ENCODE measurements at regions not wholly inside any gene's neighbourhood (a gene's known extent, or its start where the extent isn't known, plus 50 kb on each side); places are given as distances from the start of the nearest gene placed in this dataset.
A peak's percentile ranks its signal among the peaks of the same experiment; 100 is the strongest.

DNA sequence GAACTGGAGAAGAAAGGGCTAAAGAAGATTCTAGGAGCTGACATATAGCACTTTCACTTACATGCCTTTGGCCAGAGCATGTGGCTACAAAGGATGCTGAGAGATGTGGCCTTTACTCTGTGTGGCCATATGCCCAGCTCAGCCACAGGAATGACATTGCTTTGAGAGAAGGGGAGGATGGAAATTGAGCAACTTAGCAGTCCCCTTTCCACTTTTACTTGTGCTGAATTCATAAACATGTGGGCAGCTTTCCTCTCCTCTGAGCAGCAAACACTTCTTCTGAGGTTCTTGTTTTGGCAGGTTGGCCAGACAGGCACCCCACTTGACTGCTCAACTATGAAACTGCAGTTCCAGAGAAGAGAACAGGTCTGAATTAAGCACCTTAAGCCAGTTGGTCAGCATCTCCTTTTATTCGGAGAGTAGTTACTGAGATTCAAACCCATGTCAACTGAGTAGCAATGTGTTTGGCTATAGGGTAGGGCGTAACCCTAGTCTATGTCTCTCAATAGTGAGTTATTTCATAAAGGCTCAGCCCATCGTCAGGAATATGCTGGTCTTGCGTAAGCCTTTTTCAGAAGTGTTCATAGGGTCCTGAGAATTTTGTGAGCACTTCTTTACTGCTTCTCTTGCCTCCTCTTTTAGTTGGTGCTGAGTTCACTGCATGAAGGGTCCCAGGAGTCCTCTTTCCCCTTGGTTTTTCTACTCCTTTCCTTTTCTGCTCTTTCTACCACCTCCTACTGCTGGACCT lies 134.5 kb downstream of the PALM2AKAP2 start:
- no peak for DNase-seq

DNA sequence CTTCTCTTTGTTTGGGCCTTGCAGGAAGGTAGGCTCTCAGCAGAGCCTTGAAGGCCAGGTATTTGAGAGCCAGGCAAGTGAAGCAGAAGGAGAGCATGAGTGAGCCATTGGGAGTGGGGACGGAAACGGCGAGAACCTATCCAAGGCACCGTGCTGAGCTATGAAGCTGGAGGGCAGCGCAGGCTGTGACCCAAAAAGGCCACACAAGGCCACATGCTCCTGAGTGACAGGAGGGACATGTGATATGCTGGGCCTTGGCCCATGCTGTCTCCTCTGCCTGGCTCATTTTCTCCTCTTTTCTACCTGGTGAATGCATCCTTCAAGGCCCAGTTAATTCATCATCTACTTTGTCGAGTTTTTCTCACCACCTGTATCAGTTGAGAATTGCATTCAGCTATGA lies 136.3 kb downstream of the PALM2AKAP2 start:
- DNase-seq, result no peak

DNA sequence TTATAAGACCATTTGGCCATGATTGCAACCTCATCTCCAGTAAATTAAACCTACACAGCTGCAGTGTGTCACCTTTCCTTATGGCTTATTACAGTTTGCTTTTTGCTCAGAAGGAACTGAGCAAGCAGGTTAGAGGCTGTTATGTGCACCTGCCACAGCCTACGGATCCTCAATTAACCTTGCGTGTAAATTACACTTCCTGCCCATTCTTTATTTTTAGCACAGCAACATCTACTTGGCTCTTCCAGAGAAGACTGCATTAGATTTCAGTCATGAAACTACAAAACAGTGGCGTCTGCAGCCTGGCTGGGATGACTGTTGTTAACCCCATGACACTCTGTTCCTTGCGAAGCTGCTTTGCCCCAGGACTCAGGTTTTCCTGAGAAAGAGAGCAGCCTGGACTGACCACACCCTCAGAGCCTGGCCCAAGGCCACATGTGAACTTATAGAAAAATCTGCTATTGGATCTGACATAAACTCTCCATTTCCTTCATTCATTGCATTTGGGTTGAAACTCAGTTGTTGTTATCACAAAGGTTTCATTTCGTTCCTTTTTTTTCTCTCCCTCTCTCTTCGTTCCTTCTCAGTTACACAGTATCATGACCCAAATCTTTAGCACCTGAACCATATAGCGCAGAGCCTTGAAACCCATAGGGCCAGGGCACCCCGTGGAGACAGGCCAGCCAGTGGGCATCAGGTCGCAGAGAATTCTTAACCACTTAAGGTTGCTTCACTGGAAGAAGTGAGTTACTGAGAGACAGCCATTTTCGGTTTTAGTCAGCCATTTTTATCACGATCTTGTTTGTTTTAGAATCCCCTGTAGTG lies 138.6 kb downstream of the PALM2AKAP2 start:
- DNase-seq, result peak; percentile 85

DNA sequence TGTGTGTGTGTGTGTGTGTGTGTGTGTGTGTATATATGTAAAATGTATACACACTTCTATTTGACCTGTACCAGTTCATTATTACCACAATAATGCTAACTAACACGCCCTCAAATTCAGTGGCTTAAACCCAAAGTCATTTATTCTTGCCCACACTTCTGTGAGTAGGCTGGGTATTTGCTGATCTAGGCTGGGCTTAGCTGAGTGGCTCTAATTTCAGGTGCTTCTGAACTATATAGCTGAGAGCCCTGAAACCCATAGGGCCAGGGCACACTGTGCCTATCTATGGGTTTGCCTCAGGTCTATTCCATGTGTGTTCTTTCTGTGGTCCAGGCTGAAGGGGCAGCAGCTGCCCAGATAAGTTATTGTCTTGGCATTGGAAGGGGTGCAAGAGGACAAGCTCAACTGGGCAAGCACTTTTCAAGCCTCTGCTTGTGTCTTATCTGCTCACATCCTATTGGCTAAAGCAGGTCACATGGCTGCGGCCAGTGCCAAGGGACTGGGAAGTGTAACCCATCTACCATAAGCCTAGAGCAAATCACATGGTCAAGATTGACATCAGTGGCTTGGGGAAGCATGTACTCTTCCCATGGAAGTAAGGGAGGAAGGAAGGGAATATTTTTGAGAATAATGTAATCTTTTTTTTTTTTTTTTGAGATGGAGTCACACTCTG lies 139.9 kb downstream of the PALM2AKAP2 start:
- no peak for DNase-seq

DNA sequence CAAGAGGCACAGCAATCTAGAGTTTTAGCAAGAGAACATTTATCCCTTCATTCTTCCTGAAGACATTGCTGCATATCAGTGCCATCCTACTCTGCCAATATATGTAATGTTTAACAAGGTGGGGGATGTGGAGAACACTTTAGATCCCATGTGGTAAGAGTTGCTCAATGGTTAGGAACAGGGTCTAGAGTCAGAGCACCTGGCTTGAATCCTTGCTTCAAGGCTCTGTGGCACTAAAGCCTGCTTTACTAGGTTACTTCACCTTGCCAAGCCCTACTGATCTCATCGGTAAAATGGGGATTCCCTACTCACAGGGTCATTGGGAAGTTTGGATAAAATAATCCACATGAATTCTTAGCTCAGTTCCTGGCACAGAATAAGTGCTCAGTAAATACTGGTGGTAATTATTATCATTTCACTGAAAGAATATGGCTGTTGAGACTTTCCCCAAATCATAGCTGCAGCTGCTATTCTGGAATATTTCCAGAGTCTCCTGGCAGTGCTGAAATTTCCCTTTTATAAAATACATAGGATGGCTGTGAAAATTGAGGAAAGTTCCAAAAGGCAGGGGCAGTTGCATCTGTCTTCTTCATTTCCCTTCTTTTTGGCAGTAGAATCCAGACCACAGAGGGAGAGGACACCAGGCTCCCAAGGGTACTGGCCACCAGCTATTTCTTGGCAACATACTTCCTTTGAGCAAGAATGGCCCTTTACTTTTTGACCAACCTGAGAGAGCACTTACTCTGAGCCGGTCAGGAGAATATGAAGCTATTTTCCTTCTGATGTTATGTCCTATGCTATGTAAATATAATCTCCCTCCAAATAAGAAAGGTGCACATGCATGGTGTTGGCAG lies 142.8 kb downstream of the PALM2AKAP2 start:
- no peak for DNase-seq

DNA sequence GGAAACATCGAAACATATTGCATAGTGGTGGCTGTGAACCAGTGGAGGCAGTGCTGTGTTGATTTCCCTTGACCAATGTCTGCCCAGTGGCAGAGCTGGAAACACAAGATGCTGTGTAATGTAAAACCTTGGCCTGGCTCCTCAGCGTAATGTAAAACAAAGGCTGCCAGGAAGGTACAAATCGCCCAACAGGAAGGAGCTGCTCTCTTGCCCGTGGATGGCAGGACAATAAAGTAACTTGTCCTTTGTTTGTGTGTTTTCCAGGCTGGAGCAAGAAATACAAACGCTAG lies 143.4 kb downstream of the PALM2AKAP2 start:
- DNase-seq, result no peak

DNA sequence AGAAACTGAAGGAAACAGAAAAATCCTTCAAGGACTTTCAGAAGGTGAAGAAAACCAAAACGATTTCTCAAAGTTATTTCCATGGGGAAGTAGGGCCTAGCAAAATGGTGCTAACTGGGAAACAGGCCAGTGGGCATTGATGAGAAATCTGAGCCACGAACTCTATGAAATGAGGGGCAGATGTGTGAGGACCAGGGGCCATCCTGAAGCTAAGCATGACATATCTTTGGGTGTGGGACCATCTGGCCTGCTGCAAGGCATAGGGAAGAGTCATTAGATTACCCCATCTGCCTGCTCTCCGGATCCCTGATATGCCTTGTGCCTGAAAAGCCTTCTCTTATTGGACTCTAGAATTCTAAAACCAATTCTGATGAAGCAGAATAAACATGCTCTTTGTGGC lies 143.8 kb downstream of the PALM2AKAP2 start:
- DNase-seq, result no peak

DNA sequence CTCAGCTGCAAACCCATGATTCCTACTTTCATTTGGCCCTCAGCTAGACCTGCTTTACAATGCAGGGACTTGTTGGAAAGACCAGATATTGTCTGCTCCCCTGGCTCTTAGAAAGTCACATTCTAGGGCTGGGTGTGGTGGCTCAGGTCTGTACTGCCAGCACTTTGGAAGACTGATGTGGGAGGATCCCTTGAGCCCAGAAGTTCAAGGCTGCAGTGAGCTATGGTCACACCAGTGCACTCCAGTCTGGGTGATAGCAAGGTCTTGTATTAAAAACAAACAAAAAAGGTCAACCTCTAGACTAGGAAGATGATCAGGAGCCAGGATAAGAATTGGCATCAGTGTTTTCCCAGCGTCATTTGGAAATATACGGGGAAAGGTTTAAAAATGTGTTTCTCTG lies 145.8 kb downstream of the PALM2AKAP2 start:
- DNase-seq, result no peak

DNA sequence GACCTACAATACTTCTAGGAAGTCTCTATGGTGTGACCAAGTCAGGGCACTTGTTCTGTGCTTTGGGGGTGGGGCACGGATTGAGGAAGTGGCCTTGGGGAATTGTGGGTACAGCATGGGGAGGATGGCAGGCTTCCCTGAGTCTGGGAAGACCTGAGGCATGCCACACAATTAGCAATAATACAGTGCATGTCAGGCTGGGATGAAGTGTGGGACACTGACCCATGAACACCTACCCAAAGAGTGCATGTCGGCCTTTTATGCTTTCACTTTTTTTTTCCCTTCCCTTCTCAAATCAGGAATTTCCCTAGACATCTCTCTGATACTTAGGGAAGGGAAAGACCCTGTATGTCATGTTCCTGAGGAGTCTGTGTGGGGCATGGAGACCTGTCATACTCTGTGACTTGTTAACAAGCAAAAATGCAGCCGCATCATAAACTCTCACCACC lies 146.4 kb downstream of the PALM2AKAP2 start:
- no peak for DNase-seq

DNA sequence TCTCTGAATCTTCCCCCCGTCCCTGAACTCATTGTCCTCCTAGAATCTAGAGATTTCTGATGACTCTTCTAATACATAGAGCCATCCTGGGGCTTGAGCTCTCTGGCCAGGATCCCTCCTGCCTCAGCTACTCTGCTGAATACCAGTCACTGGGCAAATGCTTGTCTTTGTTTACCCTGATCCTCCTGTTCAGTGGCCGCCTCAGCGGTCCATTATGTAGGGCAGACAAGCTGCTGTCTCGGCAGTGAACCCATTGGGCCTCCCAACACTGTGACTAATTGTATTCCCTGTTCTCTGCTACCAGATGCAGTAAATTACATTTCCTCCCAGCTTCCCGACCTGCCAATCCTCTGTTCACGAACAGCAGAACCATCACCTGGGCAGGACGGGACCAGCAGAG lies 151.6 kb downstream of the PALM2AKAP2 start:
- DNase-seq, result no peak

DNA sequence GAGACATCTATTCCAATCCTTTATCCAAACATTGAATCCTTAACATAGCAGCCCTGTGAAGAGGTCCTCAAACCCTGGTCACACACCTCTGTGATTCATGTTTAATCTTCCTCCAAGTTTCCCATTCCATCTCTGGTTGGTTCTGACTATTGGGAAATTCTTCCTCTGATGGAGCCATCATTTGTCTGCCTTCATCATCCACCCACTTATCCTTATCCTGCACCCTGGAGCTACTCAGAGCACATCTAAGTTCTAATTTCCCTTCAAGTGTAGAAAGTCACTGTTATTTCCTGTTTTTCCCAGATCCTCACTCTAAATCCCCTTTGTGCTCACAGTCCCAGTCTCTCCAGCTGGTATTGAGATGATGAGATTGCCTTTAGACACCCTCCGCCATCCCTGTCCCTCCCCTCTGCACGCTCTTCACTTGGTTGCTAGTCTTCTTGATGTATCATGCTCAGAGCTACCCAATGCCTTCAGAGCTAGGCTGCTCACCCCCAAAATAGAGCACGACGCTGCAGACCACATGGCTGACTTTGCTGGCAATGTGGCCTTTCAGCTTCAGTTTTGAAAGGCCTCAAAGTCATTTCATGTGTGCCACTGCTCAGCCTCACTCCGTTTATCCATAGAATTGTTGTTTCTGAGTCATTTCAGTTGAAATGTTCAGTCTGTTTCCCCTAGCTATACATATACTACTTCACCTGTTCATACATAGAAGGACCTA lies 154.3 kb downstream of the PALM2AKAP2 start:
- DNase-seq, result no peak

DNA sequence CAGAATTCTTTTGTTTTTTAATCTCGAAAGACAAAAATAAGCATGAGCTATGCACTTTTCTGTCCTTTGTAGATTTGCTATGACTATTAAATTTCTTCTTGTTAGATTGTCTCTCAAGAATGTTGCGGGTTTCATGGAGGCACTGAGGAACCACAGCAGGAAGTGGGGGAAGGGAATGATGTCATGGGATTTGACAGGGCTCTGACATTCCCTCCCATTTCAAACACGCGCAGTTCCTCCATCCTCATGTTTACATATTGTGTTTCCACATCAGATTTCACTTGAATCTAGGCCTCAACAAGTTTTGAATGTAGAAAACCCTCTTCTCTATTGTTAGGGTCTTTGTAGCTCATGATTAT lies 154.8 kb downstream of the PALM2AKAP2 start:
- no peak for DNase-seq

DNA sequence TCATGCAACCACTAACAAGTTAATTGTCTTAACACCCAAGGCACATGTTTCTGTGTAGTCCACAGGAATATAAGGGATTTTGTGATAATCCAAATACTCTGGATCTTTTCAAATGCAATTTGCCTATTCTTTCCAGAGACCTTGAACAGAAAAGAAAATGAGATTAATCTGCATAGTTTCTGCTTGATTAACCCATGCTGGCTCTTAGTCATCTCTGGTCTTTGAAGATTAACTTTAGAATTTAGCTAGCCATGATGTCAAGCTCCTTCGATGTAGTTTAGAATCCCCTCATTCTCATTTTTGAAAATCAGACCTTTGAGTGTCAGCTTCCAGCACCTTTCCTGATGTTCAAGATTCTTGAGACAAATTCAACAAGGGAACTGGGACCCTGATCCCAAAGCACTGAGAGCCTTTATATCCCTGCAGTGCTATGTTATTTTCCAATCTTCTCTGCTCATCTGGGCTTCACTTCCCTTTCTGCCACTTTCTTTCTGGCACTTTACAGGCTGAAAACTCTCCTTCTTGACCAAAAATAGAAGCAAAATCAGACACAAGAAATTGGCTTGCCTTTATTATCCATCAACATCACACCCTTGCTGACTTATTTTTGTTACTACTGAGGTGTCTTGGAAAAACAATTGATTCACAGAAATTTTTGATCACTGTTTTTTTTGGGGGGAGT lies 155.5 kb downstream of the PALM2AKAP2 start:
- DNase-seq, result no peak

DNA sequence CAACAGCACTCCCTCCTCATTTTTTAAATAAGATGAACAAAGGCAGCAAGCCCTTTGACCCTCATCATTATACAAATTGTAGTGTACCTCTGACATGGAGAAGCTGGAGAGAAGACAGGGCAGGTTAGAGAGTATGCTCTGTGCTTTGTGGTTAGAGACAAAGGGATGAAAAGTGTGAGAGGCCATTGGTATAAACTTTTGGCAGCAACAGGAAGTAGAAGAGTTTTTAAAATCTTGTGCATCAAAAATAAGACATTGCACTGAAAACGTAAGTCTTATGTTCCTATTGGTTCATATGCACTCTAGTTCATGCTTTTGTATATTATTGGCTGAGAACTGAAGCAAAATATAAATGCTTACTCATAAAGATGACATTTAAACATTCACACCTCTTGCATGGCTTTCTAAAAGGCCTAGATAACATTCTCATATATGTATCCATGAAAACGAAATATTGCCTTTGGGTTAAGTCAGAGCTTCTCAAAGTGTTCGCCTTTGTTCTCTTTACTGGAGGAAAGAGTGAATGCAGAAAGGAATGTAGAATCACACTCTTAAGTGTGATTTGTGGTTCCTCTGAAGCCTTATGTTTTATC lies 158.0 kb downstream of the PALM2AKAP2 start:
- DNase-seq, result no peak

DNA sequence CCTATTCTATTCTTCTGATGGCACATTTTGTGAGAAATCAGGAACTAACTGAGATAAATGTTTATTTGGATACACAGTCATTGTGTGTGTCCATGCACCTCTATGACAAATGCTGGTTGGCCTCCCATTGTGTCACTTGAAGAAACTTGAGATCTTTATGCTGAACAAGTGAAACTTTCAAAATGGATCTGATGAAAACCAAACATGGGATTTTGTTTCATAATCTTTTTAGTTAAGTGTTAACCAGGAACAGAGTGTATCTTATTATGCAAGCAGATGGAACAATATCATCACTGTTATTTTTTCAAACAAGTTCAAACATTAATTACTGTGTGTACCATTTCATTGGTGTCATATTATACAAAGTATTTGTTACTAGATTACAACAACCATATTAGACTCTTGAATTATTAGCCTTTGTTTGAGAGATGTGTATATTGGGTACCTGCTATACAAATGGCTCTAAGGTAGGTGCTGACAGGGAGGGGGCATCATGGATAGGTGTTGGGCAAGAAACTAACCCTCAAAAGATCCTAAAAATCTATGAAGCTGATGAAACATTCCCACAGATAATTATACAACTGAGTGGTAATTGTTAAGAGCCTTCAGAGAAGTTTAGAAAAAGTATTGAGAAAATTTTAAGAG lies 159.8 kb downstream of the PALM2AKAP2 start:
- DNase-seq, result no peak

DNA sequence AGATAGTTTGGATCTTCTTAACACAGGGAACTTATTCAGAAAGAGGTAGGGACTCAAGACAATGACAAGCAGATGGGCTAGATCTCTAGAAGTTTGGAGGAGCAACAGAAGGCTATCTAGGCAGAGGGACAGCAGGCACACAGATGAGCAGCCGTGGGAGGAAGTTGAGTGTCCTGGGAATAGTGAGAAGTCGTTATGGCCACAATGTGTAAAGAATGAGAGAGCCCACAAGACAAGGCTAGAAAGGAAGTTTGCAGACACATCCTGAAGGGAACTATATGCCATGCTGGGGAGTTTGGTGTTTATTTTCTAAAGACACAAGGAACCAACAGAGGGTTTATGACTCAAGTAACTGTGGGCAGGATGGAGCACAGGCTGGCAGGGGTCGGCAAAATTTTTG lies 160.6 kb downstream of the PALM2AKAP2 start:
- DNase-seq, result no peak

DNA sequence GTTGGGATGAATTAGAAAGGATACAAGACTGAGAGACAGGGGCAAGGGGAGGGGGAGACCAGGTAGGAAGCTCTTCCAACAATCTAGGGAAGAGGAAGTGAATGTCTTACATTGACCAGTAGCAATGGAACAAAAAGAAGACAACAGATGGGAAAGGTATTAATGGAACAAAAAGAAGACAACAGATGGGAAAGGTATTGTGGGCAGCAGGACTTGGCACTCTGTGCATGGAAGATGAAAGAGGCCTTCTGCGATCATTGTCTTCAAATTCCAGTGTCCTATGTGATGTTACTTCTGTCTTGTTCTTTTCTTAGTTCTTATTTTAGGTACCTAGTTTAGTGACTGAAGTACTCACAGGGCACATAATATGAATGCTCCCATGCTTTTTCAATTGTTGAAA lies 161.8 kb downstream of the PALM2AKAP2 start:
- no peak for DNase-seq

DNA sequence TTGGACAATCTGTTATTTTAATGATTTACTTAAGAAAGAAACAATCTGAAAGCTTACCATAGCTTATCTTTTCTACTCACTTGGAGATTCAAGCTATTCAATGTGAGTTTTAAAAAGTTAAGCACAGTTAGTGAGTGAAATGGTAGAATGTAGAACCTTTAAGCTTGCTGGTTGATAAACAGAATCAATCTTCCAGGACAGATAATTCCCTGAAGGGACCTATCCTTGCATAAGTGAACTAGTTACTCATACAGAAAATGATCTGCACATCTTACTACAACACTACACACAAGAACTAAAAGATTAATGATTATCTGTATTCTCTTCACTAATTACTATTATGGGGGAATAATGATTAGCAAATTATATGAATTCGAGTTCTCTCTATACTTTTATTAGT lies 165.6 kb downstream of the PALM2AKAP2 start:
- no peak for DNase-seq

DNA sequence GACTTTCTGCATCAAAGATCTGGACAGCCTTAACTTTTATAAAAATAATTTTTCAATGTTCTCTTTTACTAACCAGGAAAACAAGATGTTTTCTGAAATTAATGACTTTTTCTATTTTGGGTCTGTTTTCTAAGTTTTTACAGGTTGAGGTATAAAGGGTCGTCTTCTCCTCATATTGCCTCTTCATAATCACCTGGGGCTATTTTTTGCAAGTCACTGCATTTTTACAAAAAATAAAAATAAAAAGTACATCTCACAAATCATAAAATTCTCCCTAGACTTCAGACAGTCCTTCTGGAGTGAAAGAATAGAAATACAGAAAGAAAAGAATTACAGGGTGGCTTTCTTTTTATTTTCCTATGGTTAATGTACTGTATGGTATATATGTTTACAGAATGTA lies 168.5 kb downstream of the PALM2AKAP2 start:
- no peak for DNase-seq

DNA sequence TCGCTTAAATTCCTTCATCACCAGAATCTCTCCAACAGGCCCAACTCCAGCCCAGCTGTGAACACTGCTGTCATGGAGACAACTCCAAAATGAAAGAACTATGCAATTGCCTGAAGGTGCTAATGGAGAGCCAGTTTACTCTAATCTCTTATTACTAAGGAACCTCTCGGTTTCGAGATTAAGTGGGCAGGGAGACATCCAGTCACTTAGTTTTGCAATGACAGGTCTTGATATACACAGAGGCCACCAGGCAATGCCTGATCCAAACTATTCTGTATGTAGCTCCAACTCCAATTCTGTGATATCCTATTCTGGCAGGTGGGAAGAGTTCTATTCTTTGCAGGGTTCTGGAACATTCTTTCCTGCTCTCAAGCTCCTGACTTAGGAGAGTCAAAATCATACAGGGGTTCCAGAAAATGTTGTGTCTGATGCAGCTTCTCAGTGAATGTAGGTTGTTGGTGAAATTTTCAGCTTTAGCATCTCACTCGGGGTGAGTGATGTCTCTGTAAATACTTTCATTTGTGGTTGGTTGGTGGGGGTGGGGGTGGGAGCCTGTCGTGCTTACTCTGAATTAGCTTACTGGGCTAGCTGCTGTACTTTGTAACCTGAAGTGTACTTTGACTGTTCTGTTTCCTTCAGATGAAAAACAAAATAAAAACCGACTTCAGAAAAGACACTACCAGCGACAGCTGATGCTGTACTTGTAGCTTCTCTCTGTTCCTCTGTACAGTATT lies 170.9 kb downstream of the PALM2AKAP2 start:
- DNase-seq, result no peak
